Panc1 (cell line): ENCODE measurements at regions not wholly inside any gene's neighbourhood (a gene's known extent, or its start where the extent isn't known, plus 50 kb on each side); places are given as distances from the start of the nearest gene placed in this dataset.

Source experiments
- ATAC-seq: fragments of 200-7000 bp; cut with Tn5 transposase; 2 replicates; pipeline ENCODE4 v1.9.1; 2020; ENCODE audit warnings: mild to moderate bottlenecking, moderate library complexity
- BruUV-seq: library from RNA; stranded (reverse); fragments of 400-500 nt; replicated peaks from 2 replicates; lab custom pipeline; 2021; lab: Mats Ljungman, UMichigan
- CTCF ChIA-PET: fragments of 300-600 bp; sonication (Branson Sonifier 250); formaldehyde crosslinking; loops from one replicate; lab custom pipeline; 2022; ENCODE audit warnings: antibody characterized with exemption; lab: Charles Lee
- POLR2A ChIA-PET: fragments of 300-600 bp; sonication (Branson Sonifier 250); formaldehyde crosslinking; loops from one replicate; lab custom pipeline; 2022; ENCODE audit warnings: antibody characterized with exemption; lab: Charles Lee
- DNase-seq: peaks from one replicate; pipeline ENCODE4 v3.0.0-alpha.2; 2010; ENCODE audit warnings: low read depth, low spot score
- H3K27ac ChIP-seq: 2 replicates; pipeline ENCODE4 v1.5.1; 2011; ENCODE audit warnings: mild to moderate bottlenecking, low read length, inconsistent platforms
- H3K27me3 ChIP-seq: fragments of 200-500 bp; sonication (Bioruptor generic); 2 replicates; pipeline ENCODE4 v1.6.0; 2014; ENCODE audit warnings: low read length, inconsistent platforms; ENCODE audit not compliant: control insufficient read depth, insufficient read depth
- H3K36me3 ChIP-seq: fragments of 200-500 bp; sonication (Bioruptor generic); 2 replicates; pipeline ENCODE4 v1.5.1; 2014; ENCODE audit warnings: inconsistent platforms, mild to moderate bottlenecking, low read length, moderate library complexity; ENCODE audit not compliant: control insufficient read depth, insufficient read depth
- H3K4me1 ChIP-seq: 2 replicates; pipeline ENCODE4 v1.5.1; 2011; ENCODE audit warnings: inconsistent platforms, mild to moderate bottlenecking, low read length, moderate library complexity; ENCODE audit not compliant: control insufficient read depth, insufficient read depth
- H3K4me3 ChIP-seq, 2 experiments: 2 replicates each; pipeline ENCODE4 v1.5.1; 2011 to 2012; ENCODE audit warnings: low read depth in 2 of 2, low read length in 2 of 2, mild to moderate bottlenecking in 2 of 2, inconsistent platforms in 1 of 2, moderate library complexity in 1 of 2
- H3K9me3 ChIP-seq: fragments of 200-500 bp; sonication (Bioruptor generic); 2 replicates; pipeline ENCODE4 v1.5.1; 2014; ENCODE audit warnings: low read depth, mild to moderate bottlenecking, inconsistent platforms, low read length, moderate library complexity; ENCODE audit not compliant: control insufficient read depth, insufficient read depth
- CTCF ChIP-seq: fragments of 450-650 bp; IDR thresholded peaks from 2 replicates; pipeline ENCODE4 v1.5.1; 2017; ENCODE audit warnings: mild to moderate bottlenecking
- POLR2AphosphoS5 ChIP-seq: IDR thresholded peaks from 2 replicates; pipeline ENCODE4 v1.6.1; 2012; ENCODE audit warnings: mild to moderate bottlenecking, low read depth, low read length, moderate library complexity
- REST ChIP-seq, 2 experiments: IDR thresholded peaks; 2 replicates each; pipeline ENCODE4 v1.6.1; 2011 to 2012; ENCODE audit warnings: low read depth in 2 of 2, control low read depth in 1 of 2, low read length in 1 of 2, mild to moderate bottlenecking in 1 of 2, moderate library complexity in 1 of 2; ENCODE audit not compliant: insufficient read depth in 1 of 2
- SIN3A ChIP-seq: IDR thresholded peaks from 2 replicates; pipeline ENCODE4 v1.6.1; 2012; ENCODE audit warnings: low read depth, mild to moderate bottlenecking, low read length, moderate library complexity, borderline replicate concordance; ENCODE audit not compliant: insufficient read depth
- TCF7L2 ChIP-seq: IDR thresholded peaks from 2 replicates; pipeline ENCODE4 v1.6.1; 2011; ENCODE audit warnings: mild to moderate bottlenecking, low read depth, low read length, inconsistent platforms
- in situ Hi-C: cut with HindIII; loops from 2 replicates; pipeline ENCODE4 v1.10.0; 2016; ENCODE audit warnings: low sequenced_read_pairs, low pct_unique_long_range_greater_than_20kb
- intact Hi-C: fragments of 100-400 bp; cut with micrococcal nuclease; formaldehyde crosslinking; loops from one replicate; pipeline ENCODE4 v1.10.0; 2022; ENCODE audit not compliant: unreplicated experiment

- TF ChIP-seq POLR2AphosphoS5 = no peak
- no peak for TF ChIP-seq SIN3A
- no peak for TF ChIP-seq CTCF
- POLR2A ChIA-PET = no interaction called here
- Histone ChIP-seq H3K4me3 (no peak overlapping the region), H3K27me3 (no peaks in the 10 kb centered on the region), H3K9me3 (no peaks in the 10 kb centered on the region), H3K27ac (no peak overlapping the region), H3K4me1 (no peaks in the 10 kb centered on the region), H3K36me3 (no peaks in the 10 kb centered on the region)
- intact Hi-C loops (no loop called here), in situ Hi-C loops (no loop called here)
- CTCF ChIA-PET = no interaction called here
- DNase-seq = no peak
- no peak for ATAC-seq
- no TSS peak for BruUV-seq
Observed at GRCh38 chrX:34557733-34558132, 99.4 kb downstream of the TMEM47 start.

GRCh38 chrX:34555481-34555880 lies 101.6 kb downstream of the TMEM47 start:
- in situ Hi-C loops (no loop called here), intact Hi-C loops (no loop called here)
- Histone ChIP-seq H3K27me3 (no peaks in the 10 kb centered on the region), H3K9me3 (no peaks in the 10 kb centered on the region), H3K4me3 (no peak overlapping the region), H3K4me1 (no peaks in the 10 kb centered on the region), H3K27ac (no peak overlapping the region), H3K36me3 (no peaks in the 10 kb centered on the region)
- ATAC-seq (no peak), DNase-seq (no peak)
- ChIA-PET POLR2A (no interaction called here), CTCF (no interaction called here)
- TF ChIP-seq POLR2AphosphoS5 = no peak
- no peak for TF ChIP-seq TCF7L2
- TF ChIP-seq REST (IDR thresholded peaks at IDR 0.05; ENCODE audit: insufficient read depth in 1 of 2, low read depth in 2 of 2, low read length in 1 of 2) = no peak
- no TSS peak for BruUV-seq

GRCh38 chrX:34546366-34546765 lies 110.7 kb downstream of the TMEM47 start:
- CTCF ChIA-PET = no interaction called here
- ATAC-seq = no peak
- intact Hi-C loops = no loop called here

More at GRCh38 chrX:34546366-34546765, 110.7 kb downstream of the TMEM47 start:
- no peak overlapping the region for H3K4me3 ChIP-seq
- no TSS peak for BruUV-seq
- TF ChIP-seq POLR2AphosphoS5 (no peak), CTCF (no peak), REST (IDR thresholded peaks at IDR 0.05; ENCODE audit: insufficient read depth in 1 of 2, low read depth in 2 of 2, low read length in 1 of 2) (no peak), TCF7L2 (no peak), SIN3A (no peak)
- H3K4me1 ChIP-seq = no peaks in the 10 kb centered on the region
- no peaks in the 10 kb centered on the region for H3K9me3 ChIP-seq
- no peak overlapping the region for H3K27ac ChIP-seq
- POLR2A ChIA-PET = no interaction called here
- no peaks in the 10 kb centered on the region for H3K27me3 ChIP-seq
- DNase-seq = no peak
- in situ Hi-C loops = no loop called here
- H3K36me3 ChIP-seq = no peaks in the 10 kb centered on the region
